ENCODE measurements at regions not wholly inside any gene's neighbourhood (a gene's known extent, or its start where the extent isn't known, plus 50 kb on each side); places are given as distances from the start of the nearest gene placed in this dataset.
"Not testable (repeated sequence)": the region's sequence is repeated elsewhere in the genome, so short reads cannot be mapped to it uniquely, and the experiment has no call there.

GRCh38 chr17:77085926-77086432 is 54.8 kb upstream of the SEC14L1 start:
- no peak for DNase-seq (ENCODE audit: low read depth in 1 of 2, low spot score in 1 of 2)

- DNase-seq (ENCODE audit: low read depth in 1 of 2, low spot score in 1 of 2): peak; percentile 61 to 70
Measured at GRCh38 chr17:77086433-77087010, 54.2 kb upstream of the SEC14L1 start.

- no peak for DNase-seq (ENCODE audit: low read depth in 1 of 2, low spot score in 1 of 2)
Measured at GRCh38 chr17:77087650-77088454, 52.9 kb upstream of the SEC14L1 start.

- DNase-seq (ENCODE audit: low read depth in 1 of 2, low spot score in 1 of 2): peak; percentile 66 to 70
Measured at GRCh38 chr17:77088455-77089123, 52.2 kb upstream of the SEC14L1 start.

GRCh38 chr17:77089124-77089490 is 51.7 kb upstream of the SEC14L1 start:
- no peak for DNase-seq (ENCODE audit: low read depth in 1 of 2, low spot score in 1 of 2)

- not testable (repeated sequence) for DNase-seq (ENCODE audit: low read depth in 1 of 2, low spot score in 1 of 2)
Measured at GRCh38 chr17:77089949-77090348, 50.8 kb upstream of the SEC14L1 start.

- DNase-seq (ENCODE audit: low read depth in 1 of 2, low spot score in 1 of 2): no peak
Measured at GRCh38 chr17:77090476-77090875, 50.3 kb upstream of the SEC14L1 start.
